KG1 (cell line): ENCODE measurements at regions not wholly inside any gene's neighbourhood (a gene's known extent, or its start where the extent isn't known, plus 50 kb on each side); places are given as distances from the start of the nearest gene placed in this dataset.
"Not testable (repeated sequence)": the region's sequence is repeated elsewhere in the genome, so short reads cannot be mapped to it uniquely, and the experiment has no call there.

ENCODE experiments used
- DNase-seq: peaks from one replicate; lab custom pipeline; 2025; lab: John Stamatoyannopoulos, UW

GRCh38 chr1:47491341-47491753 lies 53.5 kb downstream of the FOXD2 start:
- DNase-seq = no peak

- no peak for DNase-seq
Measured at GRCh38 chr1:47495176-47495713, 57.4 kb downstream of the FOXD2 start.

- no peak for DNase-seq
Measured at GRCh38 chr1:47498551-47498950, 60.7 kb downstream of the FOXD2 start.

GRCh38 chr1:47501069-47501468 lies 63.2 kb downstream of the FOXD2 start:
- DNase-seq = no peak

DNA sequence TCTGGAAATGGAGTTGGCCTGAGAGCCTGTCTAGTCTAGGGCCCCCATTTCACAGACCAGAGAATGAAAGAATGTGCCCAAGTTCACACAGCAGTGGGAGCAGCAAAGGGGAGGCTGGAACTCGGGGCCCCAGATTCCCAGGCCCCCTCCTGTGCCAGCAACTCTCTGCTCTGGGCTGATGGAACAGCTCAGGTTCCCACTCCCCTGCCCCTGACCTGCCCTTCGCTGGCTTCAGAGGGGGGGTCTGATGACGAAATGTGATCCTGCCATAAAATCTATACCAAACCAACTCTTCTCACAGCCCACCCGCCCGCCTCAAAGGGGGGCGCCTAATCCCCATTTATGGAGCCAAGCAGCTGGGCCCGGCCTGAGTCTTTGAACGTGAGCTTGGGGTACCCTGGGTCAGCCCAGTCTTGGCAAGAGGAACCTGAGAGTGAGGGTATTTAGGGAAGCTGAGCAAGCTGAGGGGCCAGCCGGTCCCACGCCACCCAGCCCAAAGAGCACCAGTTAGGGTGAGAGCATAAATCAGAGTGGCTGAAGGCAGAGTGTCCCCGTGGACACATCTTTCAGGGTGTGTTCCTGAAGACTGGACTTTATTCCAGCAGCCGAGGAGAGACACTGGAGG lies 65.0 kb downstream of the FOXD2 start:
- no peak for DNase-seq

DNA sequence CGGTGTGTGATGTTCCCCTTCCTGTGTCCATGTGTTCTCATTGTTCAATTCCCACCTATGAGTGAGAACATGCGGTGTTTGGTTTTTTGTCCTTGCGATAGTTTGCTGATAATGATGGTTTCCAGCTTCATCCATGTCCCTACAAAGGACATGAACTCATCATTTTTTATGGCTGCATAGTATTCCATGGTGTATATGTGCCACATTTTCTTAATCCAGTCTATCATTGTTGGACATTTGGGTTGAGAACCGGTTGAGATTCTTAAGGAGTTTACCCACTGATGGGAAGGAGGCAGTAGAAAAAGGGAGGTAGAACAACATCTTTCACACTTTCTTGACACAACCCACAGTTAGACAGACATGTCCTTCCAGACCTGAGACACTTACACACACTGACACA lies 67.0 kb downstream of the FOXD2 start:
- not testable (repeated sequence) for DNase-seq

- DNase-seq = no peak
Measured at GRCh38 chr1:47505267-47505666, 67.4 kb downstream of the FOXD2 start.

DNA sequence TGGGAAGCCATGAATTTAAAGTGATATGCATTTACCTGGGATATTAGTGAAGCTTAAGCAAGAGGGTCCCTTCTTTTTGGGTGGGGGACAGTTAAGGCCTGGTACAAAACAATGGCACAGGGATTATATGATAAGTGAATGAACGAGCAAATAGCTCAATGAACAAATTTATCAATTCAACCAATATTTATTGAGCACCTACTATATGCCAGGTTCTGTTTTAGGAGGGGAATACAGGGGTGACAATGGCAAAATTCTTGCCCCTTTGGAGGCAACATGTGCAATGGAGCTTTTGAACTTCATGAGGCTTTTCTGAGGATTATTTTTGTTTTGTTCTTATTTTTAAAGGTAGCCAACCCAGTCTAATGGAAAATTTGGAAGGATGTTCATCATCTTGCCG lies 68.2 kb downstream of the FOXD2 start:
- DNase-seq = no peak

DNA sequence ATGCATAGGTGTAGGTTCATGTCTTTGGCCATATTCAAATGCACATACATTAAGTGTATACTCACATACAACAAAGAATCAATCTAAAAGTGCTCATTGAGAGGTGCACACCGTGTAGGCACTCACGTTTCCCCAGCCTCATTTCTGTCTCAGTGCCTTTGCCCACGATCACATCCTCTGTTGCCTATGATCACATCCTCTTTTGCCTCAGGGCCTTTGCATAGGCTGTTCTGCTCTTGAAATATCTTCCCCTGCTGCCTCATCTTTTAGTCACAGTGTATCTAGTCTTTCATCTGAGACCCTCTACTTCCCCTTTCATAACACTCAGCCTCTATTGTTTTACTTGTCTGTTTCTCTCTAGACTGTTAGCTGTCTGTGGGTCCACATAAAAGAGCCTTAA lies 69.3 kb downstream of the FOXD2 start:
- no peak for DNase-seq

DNA sequence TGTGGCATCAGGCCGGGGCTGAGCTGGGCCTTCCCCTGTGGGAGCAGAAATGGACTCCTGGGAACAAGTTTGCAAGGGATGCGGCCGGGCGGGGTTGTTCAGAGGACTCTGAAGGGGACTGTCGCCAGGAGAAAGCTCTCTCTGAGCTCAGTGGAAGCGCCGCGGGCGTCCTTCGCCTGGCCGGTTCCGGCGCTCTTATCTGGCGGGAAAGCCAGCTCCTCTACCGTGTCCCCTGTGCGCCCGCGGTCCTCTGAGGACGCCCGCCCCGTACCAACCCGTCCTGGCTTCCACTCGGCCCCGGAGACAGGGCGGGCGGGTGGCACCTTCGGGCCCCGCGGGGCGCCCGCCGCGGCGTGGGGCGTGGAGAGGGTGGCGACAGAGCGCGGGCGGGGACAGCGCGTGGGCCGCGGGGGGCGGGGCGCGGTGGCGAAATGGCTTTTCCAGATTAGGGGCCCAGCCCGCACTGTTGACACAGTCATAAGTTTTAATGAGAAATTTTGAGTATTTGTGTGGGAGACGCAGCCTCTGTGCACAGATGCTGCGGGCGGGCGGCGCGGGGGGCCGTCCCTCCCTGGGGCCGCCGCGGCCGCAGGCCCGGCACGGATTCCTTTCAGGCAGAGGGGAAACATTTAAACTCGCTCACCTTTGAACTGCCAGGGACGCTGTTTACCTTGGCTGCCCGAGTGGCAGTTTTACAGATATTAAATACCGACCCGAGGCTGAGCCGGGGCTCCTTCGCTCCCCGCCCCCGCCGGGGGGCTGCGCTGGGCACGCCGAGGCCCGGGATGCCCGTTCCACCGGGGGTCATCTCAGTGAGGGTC lies 70.2 kb downstream of the FOXD2 start:
- no peak for DNase-seq

DNA sequence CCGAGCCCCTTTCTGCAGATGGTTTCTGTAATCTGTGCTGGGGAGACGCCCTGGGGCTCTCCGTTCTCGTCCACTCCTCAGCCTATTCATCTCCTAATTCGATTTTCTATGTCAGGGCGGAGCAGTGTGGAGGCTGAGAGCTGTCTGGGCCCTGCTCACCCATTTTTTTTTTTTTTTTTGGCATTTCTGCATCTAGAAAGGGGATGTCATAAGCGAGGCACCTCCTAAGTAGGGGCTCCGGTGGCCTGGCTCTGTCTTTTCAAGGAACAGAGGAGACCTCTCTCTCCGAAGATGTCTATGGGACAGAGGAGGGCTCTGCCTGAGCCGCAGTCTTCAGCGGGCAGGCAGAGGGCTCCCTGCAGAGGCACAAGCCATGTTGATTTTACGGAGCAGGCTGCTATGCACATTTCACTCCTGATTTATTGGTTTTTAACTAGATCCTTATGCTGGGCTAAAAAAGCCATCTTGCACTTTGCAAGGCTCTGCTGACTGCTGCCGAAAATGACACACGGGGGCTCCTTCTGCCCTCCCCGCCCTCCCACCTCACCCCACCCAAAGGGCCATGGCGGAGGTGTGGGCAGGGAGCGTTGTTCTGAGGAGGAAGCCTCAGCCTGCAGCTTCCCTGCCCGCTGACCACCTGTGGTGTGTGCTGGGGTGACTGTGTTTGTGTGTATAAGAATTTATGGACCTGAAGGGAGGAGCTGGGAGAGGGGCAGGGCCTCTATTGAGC lies 71.0 kb downstream of the FOXD2 start:
- no peak for DNase-seq

GRCh38 chr1:47510282-47510811 lies 72.5 kb downstream of the FOXD2 start:
- DNase-seq = no peak

DNA sequence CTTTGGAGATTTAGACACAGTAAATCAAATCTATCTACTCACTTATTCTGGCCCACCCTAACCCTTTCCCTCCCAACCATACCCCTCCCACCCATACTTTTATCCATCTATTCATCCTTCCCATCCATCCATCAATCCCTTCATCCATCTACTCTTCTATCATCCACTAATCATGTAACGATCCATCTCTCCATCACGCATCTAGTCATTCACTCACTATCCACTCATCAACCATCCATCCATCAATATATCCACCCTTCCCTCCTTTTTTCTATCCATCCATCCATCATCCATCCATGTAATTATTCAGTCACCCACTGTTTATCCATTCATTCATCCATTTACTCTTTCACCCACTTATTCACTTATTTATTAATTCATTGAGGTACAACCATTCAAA lies 74.0 kb downstream of the FOXD2 start:
- DNase-seq = no peak

- no peak for DNase-seq
Measured at GRCh38 chr1:47513393-47513792, 75.5 kb downstream of the FOXD2 start.

GRCh38 chr1:47514229-47514628 lies 76.4 kb downstream of the FOXD2 start:
- no peak for DNase-seq

GRCh38 chr1:47515164-47515789 lies 77.4 kb downstream of the FOXD2 start:
- DNase-seq = no peak

GRCh38 chr1:47517946-47518345 lies 80.1 kb downstream of the FOXD2 start:
- no peak for DNase-seq

- no peak for DNase-seq
Measured at GRCh38 chr1:47519491-47519890, 81.6 kb downstream of the FOXD2 start.

DNA sequence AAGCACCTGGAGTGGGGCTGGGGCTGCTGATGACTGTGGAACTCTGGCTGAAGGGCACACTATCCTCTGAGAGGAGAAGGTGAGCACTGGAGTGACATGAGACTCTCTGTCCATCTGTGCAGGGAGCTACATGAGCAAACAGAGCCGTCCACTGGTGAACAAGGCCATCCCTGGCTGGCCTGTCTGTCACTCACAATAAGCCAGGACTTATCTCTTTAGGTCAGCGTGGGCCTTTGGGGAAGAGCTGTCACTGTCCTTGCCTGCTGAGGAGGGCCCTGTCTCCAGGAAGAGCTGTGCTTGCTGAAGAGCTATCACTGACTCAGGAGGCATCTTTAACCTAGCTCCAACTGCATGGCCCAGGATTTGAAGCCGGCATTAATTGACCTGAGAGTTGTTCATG lies 82.1 kb downstream of the FOXD2 start:
- no peak for DNase-seq

DNA sequence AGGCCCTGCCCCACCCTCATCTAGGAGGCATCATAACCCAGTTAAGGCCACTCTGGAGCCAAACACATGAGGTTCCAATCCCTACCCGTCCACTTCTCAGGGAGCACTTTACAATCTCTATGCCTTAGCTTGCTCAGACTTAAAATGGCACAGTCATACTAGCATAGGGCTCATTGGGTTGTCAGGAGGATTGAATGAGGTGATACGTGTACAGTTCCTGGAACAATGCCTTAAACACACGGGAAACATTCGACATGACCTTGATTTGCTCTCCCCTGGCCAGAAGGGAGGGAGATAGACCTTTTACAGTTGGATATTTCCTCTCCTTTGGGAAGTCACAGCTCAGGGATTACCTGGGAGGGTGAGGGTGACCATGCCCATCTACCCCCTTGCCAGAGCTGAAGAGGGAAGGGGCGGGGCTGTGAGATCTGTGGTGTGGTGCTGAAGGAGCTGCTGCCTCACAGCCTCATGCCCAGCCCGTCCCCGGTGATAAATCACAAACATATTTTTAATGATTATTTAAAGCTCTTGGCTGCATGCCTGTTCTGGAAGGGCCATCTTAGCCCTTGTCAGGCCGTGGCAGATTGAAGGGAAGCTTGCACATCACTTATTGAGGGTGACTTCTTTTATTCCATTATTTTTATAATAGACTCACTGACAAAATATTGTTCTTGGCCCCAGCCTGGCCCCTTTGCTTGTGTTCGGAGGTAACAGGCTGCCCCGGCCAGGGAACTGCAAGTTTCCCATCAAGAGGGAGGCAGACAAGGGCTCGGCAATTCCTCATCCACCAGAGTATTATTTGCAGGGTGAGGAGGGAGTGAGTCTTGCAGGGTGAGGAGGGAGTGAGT lies 83.4 kb downstream of the FOXD2 start:
- DNase-seq = no peak
